Common myeloid progenitor, CD34-positive (primary cell): ENCODE measurements at regions not wholly inside any gene's neighbourhood (a gene's known extent, or its start where the extent isn't known, plus 50 kb on each side); places are given as distances from the start of the nearest gene placed in this dataset.

Source experiments
- CTCF ChIA-PET: fragments of 350-600 bp; sonication (Branson Sonifier 250); formaldehyde crosslinking; loops from one replicate; lab custom pipeline; 2021; ENCODE audit warnings: antibody characterized with exemption; lab: Charles Lee
- POLR2A ChIA-PET: fragments of 350-600 bp; sonication (Branson Sonifier 250); formaldehyde crosslinking; loops from one replicate; lab custom pipeline; 2021; ENCODE audit warnings: antibody characterized with exemption; lab: Charles Lee
- DNase-seq, 3 donors: peaks; one replicate each; pipeline versions ENCODE4 v3.0.0 to v3.0.0-alpha.2; 2013
- H3K27ac ChIP-seq, 2 experiments: 1 replicate in 1 of 2; 2 replicates in 1 of 2; pipeline ENCODE4 v1.7.0; 2013; ENCODE audit warnings: inconsistent platforms in 2 of 2, low read length in 2 of 2, mild to moderate bottlenecking in 2 of 2, low read depth in 1 of 2, moderate library complexity in 1 of 2; ENCODE audit not compliant: severe bottlenecking in 2 of 2, insufficient read depth in 1 of 2, poor library complexity in 1 of 2
- H3K27me3 ChIP-seq, 5 experiments: replicated peaks in 2 of 5; 1 replicate in 3 of 5; 2 replicates in 2 of 5; pipeline versions ENCODE4 v1.6.1 to v1.7.0; 2013; ENCODE audit warnings: low read length in 4 of 5, mild to moderate bottlenecking in 2 of 5, moderate library complexity in 2 of 5, inconsistent platforms in 1 of 5; ENCODE audit not compliant: insufficient read depth in 5 of 5, control insufficient read depth in 4 of 5
- H3K36me3 ChIP-seq, 4 experiments: 1 replicate in 2 of 4; 2 replicates in 2 of 4; pipeline versions ENCODE4 v1.6.1 to v1.7.0; 2013; ENCODE audit warnings: low read length in 3 of 4, control low read depth in 1 of 4, mild to moderate bottlenecking in 1 of 4; ENCODE audit not compliant: control insufficient read depth in 4 of 4, insufficient read depth in 4 of 4
- H3K4me1 ChIP-seq, 4 experiments: 1 replicate in 3 of 4; 2 replicates in 1 of 4; pipeline versions ENCODE4 v1.6.1 to v1.7.1; 2013; ENCODE audit warnings: low read length in 3 of 4, mild to moderate bottlenecking in 3 of 4, control low read depth in 1 of 4, inconsistent platforms in 1 of 4, moderate library complexity in 1 of 4; ENCODE audit not compliant: control insufficient read depth in 4 of 4, insufficient read depth in 4 of 4; ENCODE audit errors: control extremely low read depth in 1 of 4
- H3K4me3 ChIP-seq, 7 experiments: 1 replicate in 4 of 7; 2 replicates in 3 of 7; pipeline versions ENCODE4 v1.5.1 to v1.7.0; 2013; ENCODE audit warnings: mild to moderate bottlenecking in 7 of 7, low read length in 6 of 7, moderate library complexity in 6 of 7, inconsistent platforms in 2 of 7, low read depth in 2 of 7, control low read depth in 1 of 7; ENCODE audit not compliant: insufficient read depth in 4 of 7, control insufficient read depth in 1 of 7; ENCODE audit errors: extremely low read depth in 1 of 7
- H3K9me3 ChIP-seq, 5 experiments: 1 replicate in 4 of 5; 2 replicates in 1 of 5; pipeline versions ENCODE4 v1.6.1 to v1.7.1; 2013; ENCODE audit warnings: low read length in 4 of 5, mild to moderate bottlenecking in 2 of 5, inconsistent platforms in 1 of 5, low read depth in 1 of 5, moderate library complexity in 1 of 5; ENCODE audit not compliant: control insufficient read depth in 4 of 5, insufficient read depth in 2 of 5; ENCODE audit errors: control extremely low read depth in 1 of 5
- WGBS: methylation state at CpG from one replicate; pipeline ENCODE4 v1.1.5; 2013; ENCODE audit not compliant: insufficient coverage; 5-methylcytosine and 5-hydroxymethylcytosine counted together

DNA sequence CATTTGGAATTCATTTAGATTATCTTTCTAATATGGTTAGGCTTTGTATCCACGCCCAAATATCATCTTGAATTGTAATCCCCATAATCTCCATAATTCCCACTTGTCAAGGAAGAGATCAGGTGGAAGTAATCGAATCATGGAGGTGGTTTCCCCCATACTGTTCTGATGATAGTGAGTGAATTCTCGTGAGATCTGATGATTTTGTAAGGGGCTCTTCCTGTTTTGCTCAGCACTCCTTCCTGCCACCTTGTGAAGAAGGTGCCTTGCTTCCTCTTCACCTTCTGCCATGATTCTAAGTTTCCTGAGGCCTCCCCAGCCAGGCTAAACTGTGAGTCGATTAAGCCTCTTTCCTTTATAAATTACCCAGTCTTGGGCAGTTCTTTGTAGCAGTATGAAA is 527.5 kb upstream of the ARRDC3 start:
- Histone ChIP-seq H3K9me3 (peaks cover 0 to 1% (median 0%) of the 10 kb centered on the region in 5 experiments), H3K27ac (no peak overlapping the region), H3K36me3 (no peaks in the 10 kb centered on the region), H3K27me3 (no peaks in the 10 kb centered on the region), H3K4me3 (no peak overlapping the region), H3K4me1 (no peaks in the 10 kb centered on the region)
- ChIA-PET CTCF (no interaction called here), POLR2A (no interaction called here)
- DNase-seq, result no peak
- WGBS, result no CpG with 5 or more reads among the region's 4 CpGs

- ChIA-PET CTCF (no interaction called here), POLR2A (no interaction called here)
- DNase-seq, result no peak
- Histone ChIP-seq H3K27me3 (no peaks in the 10 kb centered on the region), H3K27ac (no peak overlapping the region), H3K9me3 (peaks cover 0 to 1% (median 0%) of the 10 kb centered on the region in 5 experiments), H3K4me3 (no peak overlapping the region), H3K4me1 (no peaks in the 10 kb centered on the region), H3K36me3 (no peaks in the 10 kb centered on the region)
- WGBS, result no CpG with 5 or more reads among the region's 2 CpGs
Observed at GRCh38 chr5:91910247-91910646, 527.1 kb upstream of the ARRDC3 start.

GRCh38 chr5:91906494-91906893 is 523.4 kb upstream of the ARRDC3 start:
- ChIA-PET POLR2A (no interaction called here), CTCF (no interaction called here)
- WGBS, result no CpG with 5 or more reads among the region's 1 CpG

GRCh38 chr5:91906027-91906426 is 522.9 kb upstream of the ARRDC3 start:
- ChIA-PET CTCF (no interaction called here), POLR2A (no interaction called here)
- no peaks in the 10 kb centered on the region for H3K4me1 ChIP-seq
- H3K9me3 ChIP-seq, result no peaks in the 10 kb centered on the region
- H3K27me3 ChIP-seq, result no peaks in the 10 kb centered on the region
- no peaks in the 10 kb centered on the region for H3K36me3 ChIP-seq
- DNase-seq, result no peak
- H3K4me3 ChIP-seq, result no peak overlapping the region
- no peak overlapping the region for H3K27ac ChIP-seq

More at GRCh38 chr5:91906494-91906893, 523.4 kb upstream of the ARRDC3 start:
- DNase-seq, result no peak
- Histone ChIP-seq H3K27me3 (no peaks in the 10 kb centered on the region), H3K27ac (no peak overlapping the region), H3K9me3 (no peaks in the 10 kb centered on the region), H3K4me3 (no peak overlapping the region), H3K4me1 (no peaks in the 10 kb centered on the region), H3K36me3 (no peaks in the 10 kb centered on the region)

DNA sequence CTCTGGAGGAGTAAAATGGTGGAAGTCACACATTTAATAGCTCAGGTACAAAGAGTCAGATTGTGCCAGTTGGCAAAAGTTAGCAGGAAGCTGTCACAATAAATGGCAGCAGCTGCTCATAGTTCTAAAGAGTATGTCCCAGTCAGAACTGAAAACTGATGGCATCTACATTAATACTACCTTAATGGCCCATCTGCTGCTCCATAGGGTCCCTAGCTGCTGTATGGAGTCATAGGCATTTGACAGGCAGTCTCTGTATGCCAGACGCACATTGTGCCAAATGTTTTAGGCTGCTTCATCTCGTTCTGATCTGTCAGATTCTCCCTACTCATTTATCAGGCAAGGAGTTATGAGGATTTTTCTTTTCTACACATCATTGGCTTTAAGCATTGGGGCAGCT is 515.8 kb upstream of the ARRDC3 start:
- no peak for DNase-seq
- H3K27ac ChIP-seq, result no peak overlapping the region
- WGBS, result 80% methylated on average over 2 of the region's 2 CpGs
- CTCF ChIA-PET, result no interaction called here
- no peaks in the 10 kb centered on the region for H3K27me3 ChIP-seq
- H3K9me3 ChIP-seq, result no peaks in the 10 kb centered on the region
- H3K4me3 ChIP-seq, result no peak overlapping the region
- no peaks in the 10 kb centered on the region for H3K4me1 ChIP-seq
- no peaks in the 10 kb centered on the region for H3K36me3 ChIP-seq
- POLR2A ChIA-PET, result no interaction called here

DNA sequence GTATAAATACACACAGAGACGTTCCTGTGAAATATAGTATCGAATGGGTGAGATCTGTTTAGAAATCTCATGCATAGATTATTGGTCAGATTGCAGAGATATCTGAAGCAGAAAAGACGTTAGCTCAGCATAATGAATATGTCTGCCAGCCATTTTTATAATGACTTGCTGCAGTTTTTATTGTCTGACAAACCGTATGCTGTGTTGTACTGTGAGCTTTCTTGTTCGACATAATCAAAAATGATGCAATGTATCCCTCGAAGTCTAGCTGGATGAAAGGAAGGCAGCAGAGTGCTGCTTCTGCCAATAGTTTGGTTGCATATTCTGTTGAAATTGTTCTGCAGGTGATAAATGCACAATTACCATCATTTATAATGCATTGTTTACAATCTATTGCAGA is 514.9 kb upstream of the ARRDC3 start:
- no peak overlapping the region for H3K27ac ChIP-seq
- ChIA-PET POLR2A (no interaction called here), CTCF (no interaction called here)
- H3K36me3 ChIP-seq, result no peaks in the 10 kb centered on the region
- H3K4me1 ChIP-seq, result no peaks in the 10 kb centered on the region
- WGBS, result 93% methylated on average over 5 of the region's 6 CpGs
- no peaks in the 10 kb centered on the region for H3K9me3 ChIP-seq
- no peak for DNase-seq
- H3K27me3 ChIP-seq, result no peaks in the 10 kb centered on the region
- no peak overlapping the region for H3K4me3 ChIP-seq

DNA sequence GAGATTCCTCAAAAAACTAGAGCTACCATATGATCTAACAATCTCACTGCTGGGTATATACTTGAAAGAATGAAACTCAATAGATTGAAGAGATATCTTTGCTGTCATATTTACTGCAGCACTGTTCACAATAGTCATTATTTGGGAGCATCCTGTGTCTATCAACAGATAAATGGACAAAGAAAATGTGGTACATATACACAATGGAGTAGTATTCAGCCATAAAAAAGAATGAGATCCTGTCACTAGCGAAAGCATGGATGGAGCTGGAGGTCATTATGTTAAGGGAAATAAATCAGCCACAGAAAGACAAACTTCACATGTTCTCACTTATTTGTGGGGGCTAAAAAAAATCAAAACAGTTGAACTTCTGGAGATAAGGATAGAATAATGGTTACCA is 505.7 kb upstream of the ARRDC3 start:
- ChIA-PET CTCF (no interaction called here), POLR2A (no interaction called here)
- WGBS, result no CpG with 5 or more reads among the region's 1 CpG

More for the DNA sequence above, 505.7 kb upstream of the ARRDC3 start:
- Histone ChIP-seq H3K27ac (no peak overlapping the region), H3K4me1 (no peaks in the 10 kb centered on the region), H3K36me3 (no peaks in the 10 kb centered on the region), H3K4me3 (no peak overlapping the region), H3K27me3 (no peaks in the 10 kb centered on the region), H3K9me3 (no peaks in the 10 kb centered on the region)
- DNase-seq, result no peak
